ENCODE measurements at regions not wholly inside any gene's neighbourhood (a gene's known extent, or its start where the extent isn't known, plus 50 kb on each side); places are given as distances from the start of the nearest gene placed in this dataset.

DNA sequence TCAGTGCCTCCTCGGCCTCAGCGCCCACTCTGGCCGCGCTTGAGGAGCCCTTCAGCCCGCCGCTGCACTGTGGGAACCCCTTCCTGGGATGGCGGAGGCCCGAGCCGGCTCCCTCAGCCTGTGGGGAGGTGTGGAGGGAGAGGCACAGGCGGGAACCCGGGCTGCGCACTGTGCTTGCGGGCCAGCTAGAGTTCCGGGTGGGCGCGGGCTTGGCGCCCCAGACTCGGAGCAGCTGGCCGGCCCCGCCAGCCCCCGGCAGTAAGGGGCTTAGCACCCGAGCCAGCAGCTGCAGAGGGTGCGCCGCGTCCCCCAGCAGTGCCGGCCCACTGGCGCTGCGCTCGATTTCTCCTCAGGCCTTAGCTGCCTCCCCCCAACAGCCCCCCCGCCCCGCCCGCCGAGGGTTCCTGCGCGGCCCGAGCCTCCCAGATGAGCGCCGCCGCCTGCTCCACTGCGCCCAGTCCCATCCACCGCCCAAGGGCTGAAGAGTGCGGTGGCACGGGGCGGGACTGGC lies 1137.0 kb downstream of the PCDH18 start:
- no peak for DNase-seq (ENCODE audit: low spot score)

DNA sequence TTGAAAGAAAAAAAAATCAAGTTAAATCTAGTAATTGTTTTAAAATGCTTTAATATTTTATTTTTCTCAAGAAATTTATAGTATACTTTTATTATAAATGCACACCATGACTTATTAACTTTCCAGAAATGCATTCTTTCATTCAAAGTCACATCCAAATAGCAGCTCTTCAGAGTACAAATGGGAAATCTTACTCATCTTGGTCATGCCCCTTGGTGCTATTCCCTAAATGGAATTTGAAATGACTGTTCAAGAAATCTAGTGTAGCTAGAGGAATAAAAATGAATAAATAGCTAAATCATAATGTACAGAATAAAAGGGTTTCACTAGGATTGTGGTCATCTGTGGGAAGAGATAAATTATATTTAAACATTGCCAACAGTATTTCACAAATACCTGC lies 1139.7 kb downstream of the PCDH18 start:
- no peak for DNase-seq (ENCODE audit: low spot score)

DNA sequence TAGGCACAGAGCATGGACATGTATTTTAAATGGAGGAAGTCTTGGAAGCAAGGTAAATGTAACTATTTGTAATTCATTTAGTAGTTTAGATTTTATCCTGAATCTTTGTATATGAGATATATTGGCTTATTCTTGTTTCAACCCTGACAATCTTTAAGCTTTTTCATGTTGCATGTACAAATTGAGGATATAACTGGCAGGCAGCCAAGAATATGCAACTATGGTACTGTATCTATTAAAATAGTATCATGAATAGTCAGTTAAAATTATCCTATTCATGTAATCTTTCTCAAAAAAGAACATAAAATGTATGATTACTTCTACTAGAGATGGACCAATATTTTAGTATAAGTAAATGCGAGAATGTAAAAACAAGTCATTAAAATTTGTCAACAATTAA lies 1141.5 kb downstream of the PCDH18 start:
- no peak for DNase-seq (ENCODE audit: low spot score)

DNA sequence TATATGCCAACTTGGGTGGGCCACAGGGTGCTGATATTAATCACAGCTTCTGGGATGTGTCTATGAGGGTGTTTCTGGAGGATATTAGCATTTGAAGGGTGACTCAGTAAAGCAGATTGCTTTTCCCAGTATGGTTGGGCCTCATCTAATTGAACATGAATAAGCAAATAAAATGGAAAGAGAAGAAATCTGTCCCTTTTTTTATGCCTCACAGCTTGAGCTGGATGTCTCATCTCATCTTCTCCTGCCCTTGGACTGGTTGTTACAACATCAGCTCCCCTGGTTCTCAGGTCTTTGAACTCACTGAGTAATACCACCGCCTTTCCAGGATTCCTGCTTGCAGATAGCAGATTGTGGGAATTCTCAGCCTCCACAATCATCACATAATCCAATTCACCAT lies 1149.2 kb downstream of the PCDH18 start:
- DNase-seq (ENCODE audit: low spot score): no peak

DNA sequence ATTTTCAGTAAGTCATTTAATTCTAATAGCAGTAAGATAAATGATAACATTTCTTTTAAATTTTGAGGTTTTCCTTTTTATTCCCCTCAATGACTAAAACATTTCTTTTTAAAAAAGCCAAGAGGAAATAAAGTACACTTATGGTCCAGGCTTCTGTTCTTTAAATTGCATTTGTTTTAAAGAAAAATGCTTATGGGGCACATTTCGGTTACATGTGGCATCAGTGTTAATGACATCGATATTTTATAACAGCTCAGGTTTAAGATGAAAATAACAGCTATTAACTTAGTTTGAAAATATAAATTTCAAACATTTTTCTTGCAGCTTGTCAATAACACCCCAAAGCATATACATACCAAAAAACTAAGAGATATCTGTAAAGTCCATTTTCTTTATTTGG lies 1161.1 kb downstream of the PCDH18 start:
- no peak for DNase-seq (ENCODE audit: low spot score)

DNA sequence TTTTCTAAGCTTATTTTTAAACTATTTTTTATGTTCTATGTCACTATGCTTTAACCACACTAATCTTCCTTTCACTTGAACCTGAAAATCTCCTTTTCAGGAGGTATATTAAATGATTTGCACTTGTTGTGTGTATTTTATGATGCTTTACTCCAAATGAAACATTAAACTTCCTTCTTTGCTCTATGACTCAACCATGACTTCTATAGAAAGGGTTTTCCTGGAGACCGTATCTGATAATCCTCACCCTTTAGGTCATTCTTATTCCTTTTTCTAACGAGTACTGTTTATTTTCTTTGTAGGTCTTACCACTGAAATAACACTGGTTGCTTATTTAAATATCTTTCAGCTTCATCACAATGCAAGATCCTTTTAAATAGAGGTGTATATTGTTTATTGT lies 1163.2 kb downstream of the PCDH18 start:
- no peak for DNase-seq (ENCODE audit: low spot score)

DNA sequence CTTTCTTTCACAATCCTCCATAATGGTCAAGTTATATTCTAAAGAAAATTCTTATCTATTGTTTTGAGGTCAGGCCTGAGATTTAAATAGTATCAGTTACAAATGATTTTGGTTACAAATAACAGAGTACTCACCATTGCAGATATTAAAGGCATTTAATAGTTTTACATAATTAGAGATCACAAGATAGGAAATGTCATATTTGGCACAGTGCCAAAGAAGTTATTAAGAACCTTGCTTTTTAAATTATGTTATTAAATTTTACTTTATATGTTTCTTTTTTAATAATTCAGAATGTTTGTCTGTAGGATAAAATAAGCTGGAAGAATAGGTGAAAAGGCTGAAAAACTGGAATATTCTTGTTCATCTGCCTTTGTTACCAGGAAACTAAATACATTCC lies 1174.7 kb downstream of the PCDH18 start:
- no peak for DNase-seq (ENCODE audit: low spot score)

DNA sequence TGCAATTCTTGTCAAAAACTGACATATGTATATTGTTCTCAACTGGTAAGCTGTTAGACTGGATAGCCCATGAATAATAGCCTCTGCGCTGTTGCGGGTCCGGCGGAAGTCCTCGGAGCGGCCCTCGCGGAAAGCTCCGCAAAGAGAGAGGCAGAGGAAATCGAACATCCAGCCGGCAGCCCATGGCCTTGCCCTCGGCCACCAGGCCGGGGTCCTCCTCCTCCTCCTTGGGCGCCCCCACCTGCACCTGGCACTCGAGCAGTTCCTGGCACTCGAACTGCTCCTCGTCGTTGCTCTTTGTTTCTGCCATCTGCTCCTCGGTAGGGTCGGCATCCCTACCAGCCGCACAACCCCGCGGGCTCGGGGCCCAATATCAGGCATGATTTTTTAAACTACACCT lies 1176.3 kb downstream of the PCDH18 start:
- no peak for DNase-seq (ENCODE audit: low spot score)

DNA sequence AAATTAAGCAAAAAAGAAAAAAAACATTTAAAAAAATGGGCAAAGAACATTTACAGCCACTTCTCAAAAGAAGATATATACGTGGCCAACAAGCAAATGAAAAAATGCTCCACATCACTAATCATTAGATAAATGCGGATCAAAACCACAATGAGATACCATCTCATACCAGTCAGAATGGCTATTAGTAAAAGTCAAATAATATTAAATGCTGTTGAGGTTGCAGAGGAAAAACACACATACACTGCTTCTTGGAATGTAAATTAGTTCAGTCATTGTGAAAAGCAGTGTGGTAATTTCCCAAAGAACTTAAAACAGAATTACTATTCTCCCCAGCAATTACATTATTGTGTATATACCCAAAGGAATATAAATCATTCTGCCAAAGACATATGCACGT lies 1189.0 kb downstream of the PCDH18 start:
- no peak for DNase-seq (ENCODE audit: low spot score)

DNA sequence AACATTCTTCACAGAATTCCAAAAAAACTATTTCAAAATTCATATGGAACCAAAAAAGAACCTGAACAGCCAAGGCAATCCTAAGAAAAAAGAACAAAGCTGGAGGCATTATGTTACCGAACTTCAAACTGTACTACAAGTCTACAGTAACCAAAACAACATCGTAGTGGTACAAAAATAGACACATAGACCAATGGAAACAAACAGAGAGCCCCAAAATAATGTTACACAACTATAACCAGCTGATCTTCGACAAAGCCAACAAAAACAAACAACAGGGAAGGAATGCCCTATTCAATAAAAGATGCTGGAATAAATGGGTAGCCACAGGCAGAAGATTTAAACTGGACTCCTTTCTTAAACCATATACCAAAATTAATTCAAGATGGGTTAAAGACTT lies 1189.6 kb downstream of the PCDH18 start:
- no peak for DNase-seq (ENCODE audit: low spot score)

DNA sequence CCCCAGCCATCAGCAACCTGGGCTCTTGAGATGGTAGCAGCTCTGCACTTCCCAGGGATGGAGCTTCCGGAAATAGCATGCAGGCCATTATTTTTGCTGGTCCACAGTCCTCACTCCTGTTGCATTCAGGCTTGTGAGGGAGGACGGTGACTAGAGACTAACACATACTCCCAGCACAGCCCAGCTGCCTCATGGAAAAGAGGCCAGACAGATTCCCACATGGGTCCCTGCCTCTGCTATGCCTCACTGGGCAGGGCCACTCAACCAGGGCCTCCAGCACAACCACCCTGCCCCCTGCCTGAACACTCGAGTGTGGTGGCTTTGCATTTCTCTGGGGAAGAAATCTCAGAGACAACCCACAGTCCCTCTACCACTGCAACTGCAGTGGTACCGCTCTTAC lies 1195.1 kb downstream of the PCDH18 start:
- DNase-seq (ENCODE audit: low spot score): no peak

DNA sequence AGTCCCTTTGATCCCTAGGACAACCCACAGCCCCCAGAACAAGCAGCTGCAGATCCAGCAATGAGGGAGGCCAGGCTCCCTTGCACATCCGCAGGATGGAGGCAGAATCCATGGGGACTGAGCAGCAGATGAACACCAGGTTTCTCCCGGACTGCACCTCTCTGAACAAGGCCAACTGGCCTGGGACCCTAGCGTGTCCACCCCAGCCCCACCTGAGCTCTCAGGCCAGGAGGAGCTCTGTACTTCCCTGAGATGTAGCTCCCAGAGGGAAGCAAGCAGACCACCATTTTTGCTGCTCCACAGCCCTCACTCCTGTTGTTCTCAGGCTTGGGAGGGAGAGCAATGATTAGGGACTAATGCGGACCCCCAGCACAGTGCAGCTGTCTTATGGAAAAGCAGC lies 1195.8 kb downstream of the PCDH18 start:
- DNase-seq (ENCODE audit: low spot score): no peak

DNA sequence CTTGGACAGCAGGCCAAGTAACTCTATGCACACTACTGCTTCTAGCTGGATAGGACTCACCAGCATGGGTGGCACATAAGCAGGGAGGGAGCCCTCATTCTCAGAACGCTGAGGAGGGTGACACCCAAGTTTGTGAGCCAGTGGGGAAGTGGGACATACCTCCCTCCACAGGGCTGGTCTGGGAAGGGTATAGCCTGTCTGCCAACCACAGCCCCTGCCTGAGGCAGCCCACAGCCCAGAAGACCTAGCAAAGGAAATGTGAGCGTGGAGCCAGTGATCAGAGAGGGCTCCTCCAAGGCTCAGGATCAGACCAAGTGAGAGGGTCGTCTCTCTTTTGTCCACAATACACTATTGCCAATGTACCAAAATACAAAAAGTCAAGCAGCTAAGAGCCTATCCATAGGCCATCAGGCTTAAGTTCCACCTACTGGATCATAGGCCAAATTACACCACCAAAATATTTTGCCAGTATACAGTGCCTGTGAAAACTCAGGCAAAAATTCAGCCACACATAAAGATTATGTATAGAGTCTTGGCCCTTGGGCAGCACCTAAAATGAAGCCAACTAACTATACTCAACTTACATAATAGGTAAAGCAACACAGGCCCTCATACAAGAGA lies 1203.1 kb downstream of the PCDH18 start:
- no peak for DNase-seq (ENCODE audit: low spot score)

DNA sequence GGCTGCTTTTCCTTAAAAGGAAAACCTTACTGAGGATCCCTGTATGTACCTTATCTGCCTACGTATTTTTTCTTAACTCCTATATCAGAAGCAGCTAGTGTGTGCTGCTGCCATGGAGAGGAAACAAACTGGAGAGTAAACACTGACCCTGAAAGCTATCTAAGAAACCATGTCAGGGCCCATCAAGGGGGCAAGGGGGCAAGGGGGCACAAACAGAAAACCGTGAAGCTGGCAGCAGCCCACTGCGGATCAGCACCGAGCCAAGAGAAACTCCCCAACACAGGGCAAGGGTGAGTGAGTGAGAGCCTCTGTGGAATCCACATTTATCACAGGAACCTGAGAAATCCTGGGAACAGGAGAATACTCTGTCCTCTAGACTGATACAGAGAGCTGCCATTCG lies 1204.2 kb downstream of the PCDH18 start:
- DNase-seq (ENCODE audit: low spot score): no peak

DNA sequence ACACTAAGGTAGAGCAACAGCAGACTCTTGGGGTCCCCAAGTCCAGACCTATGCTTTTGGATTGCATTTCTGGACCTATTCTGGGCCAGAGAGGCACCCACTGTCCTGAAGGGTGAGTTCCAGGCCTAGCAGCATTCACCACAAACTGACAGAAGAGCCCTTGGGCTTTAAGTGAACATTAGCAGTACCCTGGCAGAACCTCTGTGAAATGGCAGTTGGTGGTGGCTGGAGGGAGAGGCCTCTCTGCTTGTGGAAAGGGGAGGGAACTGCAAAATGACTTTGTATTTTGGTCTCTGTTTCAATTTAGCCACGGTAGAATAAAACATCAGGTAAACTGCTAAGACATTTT lies 1211.9 kb downstream of the PCDH18 start:
- no peak for DNase-seq (ENCODE audit: low spot score)

DNA sequence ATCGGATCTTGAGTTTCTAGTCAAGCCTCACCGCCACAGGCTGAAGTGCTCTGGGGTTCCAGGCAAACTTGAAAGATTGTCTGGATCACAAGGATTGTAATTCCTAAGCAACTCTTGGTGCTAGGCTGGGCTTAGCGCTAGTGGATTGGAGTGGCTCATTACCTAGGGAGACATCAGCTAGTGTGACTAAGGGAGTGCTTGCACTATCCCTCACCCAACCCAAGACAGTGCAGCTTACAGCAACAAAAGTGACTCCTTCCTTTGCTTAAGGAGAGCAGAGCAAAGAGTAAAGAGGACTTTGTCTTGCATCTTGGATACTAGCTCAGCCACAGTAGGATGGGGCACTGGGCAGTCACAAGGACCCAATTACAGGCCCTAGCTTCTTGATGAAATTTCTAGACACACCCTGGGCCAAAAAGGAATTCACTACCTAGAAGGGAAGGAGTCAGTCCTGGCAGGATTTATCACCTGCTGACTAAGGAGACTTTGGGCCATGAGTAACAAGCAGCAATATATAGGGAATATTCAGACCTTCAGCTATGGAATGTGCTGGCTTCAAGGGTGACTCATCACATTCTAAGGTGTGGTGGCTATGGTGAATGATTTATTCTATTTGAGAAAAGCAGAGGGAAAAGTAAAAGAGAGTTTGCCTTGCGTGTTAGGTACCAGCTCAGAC lies 1212.4 kb downstream of the PCDH18 start:
- no peak for DNase-seq (ENCODE audit: low spot score)

DNA sequence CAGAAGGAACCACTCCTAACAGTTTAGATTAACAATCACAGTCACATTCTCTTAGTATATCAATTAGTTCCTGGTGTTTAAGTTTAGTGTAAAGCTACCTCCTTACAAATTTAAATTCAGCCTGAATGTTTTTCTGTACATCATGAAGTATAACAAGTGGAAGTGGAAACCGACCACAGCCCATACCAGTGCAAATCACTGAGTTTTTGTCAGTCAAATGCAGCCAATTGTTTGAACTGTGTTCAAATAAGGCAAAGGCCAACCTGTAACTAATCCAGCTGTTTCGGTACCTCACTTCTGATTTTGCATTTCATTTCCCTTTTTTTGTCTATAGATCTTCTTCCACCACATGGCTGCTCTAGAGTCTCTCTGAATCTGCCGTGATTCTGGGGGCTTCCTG lies 1215.3 kb downstream of the PCDH18 start:
- no peak for DNase-seq (ENCODE audit: low spot score)

DNA sequence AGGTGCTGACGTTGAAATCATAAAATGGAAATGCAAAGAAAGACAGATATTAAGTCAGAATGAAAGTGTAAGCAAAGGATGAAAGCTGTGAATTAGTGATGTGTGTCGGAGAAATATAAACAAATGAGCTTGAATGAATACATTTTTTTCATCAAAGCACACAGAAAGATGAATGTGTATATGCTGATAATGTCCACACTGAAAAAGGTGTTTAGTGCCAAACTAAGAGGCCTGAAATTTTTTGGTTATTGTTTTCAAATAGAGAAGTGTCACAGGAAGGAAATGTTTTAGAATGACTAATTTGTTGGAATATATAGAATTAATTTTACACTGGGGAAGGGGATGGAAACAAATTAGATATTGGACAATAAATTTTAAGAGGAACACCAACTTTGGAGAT lies 1217.6 kb downstream of the PCDH18 start:
- no peak for DNase-seq (ENCODE audit: low spot score)

DNA sequence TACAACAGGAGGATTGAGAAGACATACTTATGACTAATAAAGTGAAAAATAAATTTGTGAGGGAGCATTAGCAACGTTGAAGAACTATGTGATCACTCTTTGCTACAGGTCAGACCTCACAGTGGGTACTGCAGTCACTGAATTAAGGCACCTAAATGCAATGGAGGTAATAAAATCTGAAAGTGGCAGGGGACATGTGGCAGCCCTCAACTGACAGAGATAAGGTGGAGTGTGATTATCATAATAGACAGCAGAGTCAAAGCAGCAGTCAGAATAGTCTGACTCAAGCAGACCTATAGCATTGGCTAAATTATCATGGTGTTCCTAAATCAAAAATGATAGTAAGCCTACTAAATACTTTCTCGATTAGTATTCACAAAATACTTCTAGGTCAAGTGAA lies 1220.5 kb downstream of the PCDH18 start:
- no peak for DNase-seq (ENCODE audit: low spot score)

DNA sequence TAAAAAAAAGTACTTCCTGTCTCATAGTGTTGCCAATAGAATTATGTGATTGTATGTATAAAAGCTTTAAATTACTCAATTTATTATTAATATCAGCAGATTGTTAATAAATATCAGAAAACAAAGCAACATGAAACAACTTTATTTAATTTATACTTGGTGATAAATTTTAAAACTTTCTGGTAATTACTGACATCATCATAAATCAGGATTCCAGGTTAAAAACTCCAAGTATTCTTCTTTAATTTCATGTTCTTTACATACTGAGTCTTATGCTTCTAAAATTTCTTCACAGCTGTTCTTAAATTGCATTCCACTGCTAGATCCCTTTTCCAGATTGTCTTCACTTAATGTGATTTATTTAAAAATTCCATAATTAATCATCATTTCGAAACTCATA lies 1224.5 kb downstream of the PCDH18 start:
- no peak for DNase-seq (ENCODE audit: low spot score)

DNA sequence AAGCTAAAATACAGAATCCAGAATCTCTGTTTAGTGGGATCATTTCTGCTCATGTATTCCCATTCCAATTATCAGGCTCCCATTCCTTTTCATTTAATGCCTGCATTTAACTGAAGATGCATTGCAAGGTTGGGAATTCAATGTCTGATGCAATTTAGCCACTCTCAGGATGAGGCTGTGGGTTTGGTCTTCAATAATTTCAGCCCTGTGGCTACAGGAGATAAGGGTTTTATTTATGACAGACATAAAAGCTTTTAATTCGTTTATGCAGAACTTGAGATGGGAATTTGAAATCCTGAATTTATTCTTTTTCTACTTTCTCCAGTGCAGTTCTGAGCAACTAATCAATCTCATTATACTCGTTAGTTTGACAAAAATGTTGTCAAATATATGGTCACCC lies 1225.9 kb downstream of the PCDH18 start:
- no peak for DNase-seq (ENCODE audit: low spot score)

DNA sequence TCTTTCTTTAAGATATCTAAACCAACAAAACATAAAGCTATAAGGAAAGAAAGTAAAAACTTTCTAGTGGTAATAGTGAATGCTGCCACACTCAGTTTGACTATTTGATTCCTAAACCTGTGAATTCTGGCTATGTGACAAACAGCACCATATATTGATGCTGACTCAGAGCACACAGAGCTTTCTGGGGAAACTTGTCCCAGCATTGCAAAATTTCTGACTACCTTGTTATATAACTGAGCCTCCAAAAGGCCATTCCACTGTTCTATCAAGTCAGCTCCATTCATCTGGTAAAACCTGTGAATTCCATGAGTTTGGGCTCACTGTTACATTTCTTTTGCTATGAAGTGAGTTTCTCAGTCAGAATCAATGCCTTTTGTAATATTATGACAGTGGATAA lies 1229.7 kb downstream of the PCDH18 start:
- DNase-seq (ENCODE audit: low spot score): no peak

DNA sequence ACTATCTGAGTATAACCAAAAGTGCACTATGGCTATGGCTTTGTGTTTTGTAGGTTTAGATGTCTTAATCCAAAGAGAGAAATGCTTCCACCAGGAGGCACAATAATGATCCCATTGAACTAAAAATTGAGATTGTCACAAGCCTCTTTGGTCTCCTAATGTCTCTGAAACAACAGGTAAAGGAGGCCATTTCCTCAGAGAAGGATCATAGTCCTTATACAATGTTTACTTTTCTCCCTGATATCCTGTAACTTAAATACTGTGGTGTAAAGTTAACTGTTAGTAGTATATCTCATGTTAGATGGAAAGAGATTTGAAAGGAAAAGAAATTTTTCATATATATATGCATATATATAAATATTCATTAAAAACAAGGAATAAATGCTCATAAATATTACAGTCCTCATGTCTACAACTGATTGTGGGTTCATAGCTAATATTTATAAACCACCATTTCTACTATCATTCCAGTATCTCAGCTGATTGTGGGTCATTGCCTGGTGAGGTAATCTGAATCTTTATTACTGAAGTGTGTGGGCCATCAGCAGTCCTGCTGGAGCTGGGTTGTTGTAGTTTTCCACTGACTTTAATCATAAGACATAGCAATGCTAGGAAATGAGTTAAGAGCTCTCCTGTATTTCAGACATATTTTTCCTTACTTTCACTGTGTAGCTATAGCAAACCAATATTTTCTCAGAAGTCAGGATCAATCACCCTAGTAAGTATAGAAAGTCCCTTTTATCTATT lies 1230.4 kb downstream of the PCDH18 start:
- no peak for DNase-seq (ENCODE audit: low spot score)

DNA sequence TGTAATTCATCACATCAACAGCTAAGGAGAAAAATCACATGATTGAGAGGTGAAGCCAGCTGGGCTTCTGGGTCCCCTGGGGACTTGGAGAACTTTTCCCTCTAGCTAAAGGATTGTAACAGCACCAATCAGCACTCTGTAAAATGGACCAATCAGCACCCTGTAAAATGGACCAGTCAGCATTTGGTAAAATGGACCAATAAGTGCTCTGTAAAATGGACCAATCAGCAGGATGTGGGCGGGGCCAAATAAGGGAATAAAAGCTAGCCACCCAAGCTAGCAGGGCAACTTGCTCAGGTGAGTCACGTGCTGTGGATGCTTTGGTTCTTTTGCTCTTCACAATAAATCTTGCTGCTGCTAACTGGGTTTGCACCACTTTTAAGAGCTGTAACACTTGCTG lies 1248.3 kb downstream of the PCDH18 start:
- DNase-seq (ENCODE audit: low spot score): no peak

Measured in putamen (tissue), 1 donor.